Esophagus mucosa (tissue), 1 donor: ENCODE measurements at regions not wholly inside any gene's neighbourhood (a gene's known extent, or its start where the extent isn't known, plus 50 kb on each side); places are given as distances from the start of the nearest gene placed in this dataset.
A peak's percentile ranks its signal among the peaks of the same experiment; 100 is the strongest.

Experiments used
- ATAC-seq: fragments of 200-7000 bp; cut with Tn5 transposase; one replicate; pipeline ENCODE4 v1.9.1; 2020
- donor health status: DM: yes; HTN: yes; CAD: no.

DNA sequence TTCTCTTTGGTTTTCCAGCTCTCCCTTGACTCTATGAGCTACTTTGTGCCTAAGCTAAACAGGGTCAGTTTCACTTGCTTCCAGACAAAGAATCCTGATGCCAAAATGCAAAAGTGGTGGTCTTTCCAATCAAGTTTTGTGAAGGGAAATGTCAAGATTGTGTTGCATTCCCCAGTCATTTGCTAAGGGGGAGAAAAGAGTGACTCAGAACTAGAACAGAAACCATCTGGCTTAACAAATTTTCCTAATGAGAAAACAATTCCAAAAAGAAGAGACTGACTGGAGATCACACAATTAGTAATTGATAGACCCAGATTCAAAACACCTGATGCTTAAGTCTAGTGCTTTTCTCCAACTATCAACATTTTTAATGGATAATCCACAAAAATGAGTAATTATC, 235.1 kb upstream of the DIO2 start:
- ATAC-seq, result no peak

DNA sequence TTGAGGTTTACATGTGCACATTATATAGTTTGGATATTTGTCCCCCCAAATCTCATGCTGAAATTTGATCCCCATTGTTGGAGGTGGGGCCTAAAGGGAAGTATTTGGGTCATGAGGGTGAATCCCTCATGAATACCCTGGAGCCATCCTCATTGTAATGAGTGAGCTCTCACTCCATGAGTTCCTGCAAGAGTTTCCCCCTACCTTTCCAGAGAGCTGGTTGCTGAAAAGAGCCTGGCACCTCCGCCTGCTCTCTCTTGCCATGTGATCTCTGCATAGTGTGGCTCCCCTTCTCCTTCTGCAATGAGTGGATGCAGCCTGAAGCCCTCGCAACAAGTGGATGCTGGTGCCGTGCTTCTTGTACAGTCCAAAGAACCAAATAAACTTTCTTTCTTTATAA, 234.3 kb upstream of the DIO2 start:
- ATAC-seq, result no peak

GRCh38 chr14:80434574-80435321, 223.4 kb upstream of the DIO2 start:
- peak; percentile 70 for ATAC-seq

DNA sequence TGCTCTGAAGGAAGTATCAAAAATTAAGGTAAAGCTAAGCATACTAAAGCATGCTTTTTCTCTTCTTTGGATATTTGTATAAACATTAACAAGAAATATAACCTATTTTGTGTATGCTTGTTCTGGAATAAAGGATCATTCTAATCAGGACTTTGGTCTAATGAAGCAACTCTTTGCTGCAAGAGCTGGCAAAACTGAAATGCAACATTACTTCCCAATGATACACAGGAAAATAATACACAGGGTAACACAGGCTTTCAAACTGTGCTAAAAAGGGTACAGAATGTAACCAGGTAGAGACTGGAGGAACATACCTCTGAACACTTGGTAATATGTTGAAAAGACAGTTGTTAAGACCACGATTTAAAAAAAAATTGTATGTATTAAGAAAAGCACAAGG, 222.5 kb upstream of the DIO2 start:
- ATAC-seq, result no peak

DNA sequence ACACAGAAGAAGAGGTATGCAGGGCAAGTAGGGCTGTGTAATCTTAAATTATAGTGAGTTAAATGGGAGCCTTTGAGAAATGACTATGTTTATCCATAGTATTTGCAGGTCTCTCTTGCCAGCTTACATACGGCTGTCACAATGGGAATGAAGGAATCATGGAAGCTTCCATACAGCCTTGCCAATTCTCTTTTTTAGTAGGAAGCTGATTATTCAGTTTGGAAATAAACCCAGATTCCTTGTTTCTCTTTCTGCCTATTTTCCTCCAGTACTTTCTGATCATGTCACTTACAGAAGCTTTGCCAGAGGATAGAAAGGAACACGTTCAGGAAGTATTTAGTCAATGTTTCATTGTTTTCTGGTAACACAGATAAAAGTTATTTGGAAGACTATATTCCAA, 217.4 kb upstream of the DIO2 start:
- no peak for ATAC-seq

GRCh38 chr14:80428171-80428570, 216.9 kb upstream of the DIO2 start:
- ATAC-seq, result no peak

DNA sequence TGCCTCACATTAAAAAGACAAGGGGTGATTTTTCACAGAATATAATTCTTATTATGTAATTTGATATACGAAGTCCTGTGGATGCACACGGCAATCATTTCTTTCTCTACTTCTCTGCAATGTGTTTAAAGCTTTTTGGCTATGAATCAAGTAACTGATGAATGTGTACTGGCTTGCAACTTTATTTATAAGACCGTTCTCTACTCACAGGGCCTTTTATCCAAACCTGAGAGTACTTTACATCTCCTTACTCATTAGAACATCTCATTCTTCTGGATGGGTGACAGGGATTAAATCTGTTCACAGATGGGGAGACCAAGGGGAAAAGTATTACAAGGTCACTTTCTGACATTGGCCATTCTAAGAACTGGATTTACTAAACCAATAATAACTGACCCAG, 215.8 kb upstream of the DIO2 start:
- no peak for ATAC-seq

GRCh38 chr14:80426683-80427082, 215.4 kb upstream of the DIO2 start:
- ATAC-seq, result no peak

DNA sequence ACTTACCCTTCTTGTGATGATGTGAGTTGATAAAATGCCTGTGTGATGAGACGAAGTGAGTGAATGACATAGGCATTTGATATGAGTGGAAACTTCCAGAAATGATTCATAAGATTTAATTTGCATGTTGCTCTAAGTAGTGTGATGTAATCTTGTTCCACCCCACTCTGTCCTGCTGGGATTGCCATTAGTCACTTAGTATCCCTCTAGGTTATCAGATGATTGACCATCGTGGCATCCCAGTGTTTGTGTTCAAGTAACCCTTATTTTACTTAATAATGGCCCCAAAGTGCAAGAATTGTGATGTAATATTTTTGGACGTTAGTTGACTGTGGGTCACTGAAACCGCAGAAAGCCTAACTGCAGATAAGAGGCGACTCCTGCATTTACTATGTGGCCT, 214.4 kb upstream of the DIO2 start:
- ATAC-seq, result peak; percentile 52

GRCh38 chr14:80419769-80420168, 208.5 kb upstream of the DIO2 start:
- no peak for ATAC-seq

- peak; percentile 72 for ATAC-seq
These were observed 208.0 kb upstream of the DIO2 start for GRCh38 chr14:80419345-80419744.

DNA sequence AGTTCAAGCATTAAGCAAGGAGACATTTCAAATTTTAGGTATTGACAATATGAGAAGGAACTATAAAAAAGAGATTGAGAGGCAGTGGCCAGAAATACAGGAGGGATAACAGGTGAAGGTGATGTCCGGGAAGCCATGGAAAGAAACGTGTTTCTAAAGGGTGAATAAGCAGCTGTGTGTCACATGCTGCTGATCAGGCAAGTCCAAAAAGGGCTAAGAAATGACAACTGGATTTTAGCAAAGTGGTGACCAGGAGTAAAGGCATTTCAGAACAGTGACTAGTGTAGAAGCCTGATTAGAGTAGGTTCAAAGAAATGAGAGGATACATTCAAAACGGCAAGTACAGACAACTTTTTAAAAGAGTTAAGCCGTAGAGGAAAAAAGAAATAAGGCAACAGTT, 204.3 kb upstream of the DIO2 start:
- no peak for ATAC-seq

DNA sequence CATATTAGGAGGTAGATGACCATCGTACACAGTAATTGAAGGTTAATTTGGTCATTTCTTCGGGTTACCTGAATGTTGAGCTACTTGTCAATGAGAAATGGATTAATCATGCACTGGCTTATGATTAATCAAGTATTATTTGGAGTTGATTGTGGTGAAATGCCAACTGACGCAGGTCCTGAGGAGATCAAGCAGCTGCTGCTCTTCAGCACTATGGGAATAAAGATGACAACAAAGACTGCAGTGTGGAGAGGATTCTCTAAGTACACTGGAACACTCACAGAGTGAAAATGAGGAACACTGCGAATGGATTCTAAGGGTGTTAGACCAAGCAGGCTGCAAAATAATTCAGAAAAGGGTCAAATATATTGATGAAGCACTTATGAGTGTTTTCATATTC, 202.8 kb upstream of the DIO2 start:
- ATAC-seq, result no peak

DNA sequence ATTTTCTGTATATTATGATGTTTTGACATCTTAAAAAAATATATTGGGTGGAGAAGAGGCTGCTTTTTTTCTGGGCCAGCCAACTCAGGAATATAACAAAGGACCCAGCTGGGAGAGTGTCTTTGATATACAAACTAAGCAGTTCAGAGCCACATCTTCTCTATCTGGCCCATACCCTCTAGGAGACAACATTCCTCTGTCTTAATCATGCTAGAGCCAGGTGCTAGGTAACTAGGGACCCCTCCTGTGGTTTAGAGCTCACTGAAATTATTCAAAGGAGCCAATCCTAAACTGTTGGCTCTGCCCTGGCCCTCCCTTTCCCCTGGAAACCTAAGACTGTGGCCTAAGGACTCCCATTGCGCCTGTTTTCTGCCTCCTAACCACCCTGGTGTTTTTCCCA, 193.1 kb upstream of the DIO2 start:
- no peak for ATAC-seq

- peak; percentile 84 for ATAC-seq
These were observed 191.7 kb upstream of the DIO2 start for GRCh38 chr14:80403036-80403435.

DNA sequence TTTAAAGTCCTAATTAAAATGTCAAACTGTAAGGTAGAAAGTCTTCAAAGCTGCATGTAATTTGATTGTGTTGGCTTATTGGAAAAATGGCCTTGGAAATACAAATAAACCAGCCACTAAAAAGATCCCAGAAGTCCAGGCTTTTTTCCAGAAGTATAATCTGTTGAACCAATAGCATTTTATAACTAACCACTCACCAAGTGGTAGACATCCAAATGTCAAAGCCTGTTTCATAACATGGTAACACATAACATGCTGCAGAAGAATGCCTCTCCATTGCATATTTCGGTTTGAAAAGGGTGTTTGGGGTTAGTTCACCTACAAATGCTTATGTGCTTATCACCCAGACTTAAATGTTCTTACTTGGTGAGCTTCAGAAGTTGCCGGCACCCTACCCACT, 183.7 kb upstream of the DIO2 start:
- ATAC-seq, result no peak

- ATAC-seq, result no peak
These were observed 182.5 kb upstream of the DIO2 start for GRCh38 chr14:80393766-80394165.

DNA sequence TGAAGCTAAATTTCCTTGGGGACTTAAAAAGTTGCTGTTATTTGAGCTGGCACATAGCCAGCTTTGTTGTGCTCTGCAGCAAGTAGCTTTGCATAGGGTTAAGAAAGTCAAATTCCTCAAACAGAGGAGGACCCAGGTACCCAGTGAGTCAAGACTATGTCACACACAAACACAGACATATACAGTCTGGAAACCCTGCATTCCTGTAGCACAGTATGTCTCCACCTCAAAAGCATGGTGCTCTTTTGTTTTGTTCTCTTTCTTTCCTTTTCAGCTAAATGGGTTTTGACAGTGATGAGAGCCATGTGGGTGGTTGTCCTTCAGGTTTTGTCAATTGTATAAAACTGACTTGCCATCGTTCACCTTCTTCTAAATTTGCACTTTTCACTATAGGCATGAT, 179.6 kb upstream of the DIO2 start:
- ATAC-seq, result peak; percentile 92

DNA sequence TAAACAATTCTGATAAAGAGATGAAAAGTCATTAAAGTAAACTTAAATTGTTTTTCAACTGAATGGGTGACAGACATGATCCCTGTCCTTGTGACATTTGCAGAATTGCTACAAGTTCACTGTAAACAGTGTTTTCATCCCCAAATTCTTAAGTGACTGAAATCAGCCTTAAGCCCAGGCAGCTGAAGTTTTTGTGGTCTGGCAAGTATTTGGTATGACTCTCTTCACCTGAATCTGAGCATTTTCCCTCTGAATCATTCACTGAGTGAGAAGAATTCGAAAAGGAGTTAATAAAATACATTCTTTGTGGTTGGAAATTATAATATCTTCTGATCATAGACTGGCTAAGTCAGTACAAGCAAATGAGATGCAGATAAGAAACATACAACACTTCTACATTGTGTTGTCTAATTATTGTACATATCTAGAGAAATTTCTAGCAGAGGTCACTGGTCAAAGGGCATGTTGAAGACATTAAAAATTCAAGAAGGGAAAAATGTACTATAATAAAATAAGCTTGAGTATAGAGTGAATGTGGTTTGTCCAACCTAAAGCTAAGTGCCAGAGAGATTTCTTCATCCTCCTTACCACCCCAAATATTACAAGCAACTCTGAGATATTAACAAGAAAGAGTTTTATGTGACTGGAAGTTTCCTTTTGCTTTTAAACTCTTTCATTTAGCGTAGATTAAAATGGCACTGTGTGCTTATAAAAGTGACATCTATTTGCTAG, 177.8 kb upstream of the DIO2 start:
- ATAC-seq, result no peak

DNA sequence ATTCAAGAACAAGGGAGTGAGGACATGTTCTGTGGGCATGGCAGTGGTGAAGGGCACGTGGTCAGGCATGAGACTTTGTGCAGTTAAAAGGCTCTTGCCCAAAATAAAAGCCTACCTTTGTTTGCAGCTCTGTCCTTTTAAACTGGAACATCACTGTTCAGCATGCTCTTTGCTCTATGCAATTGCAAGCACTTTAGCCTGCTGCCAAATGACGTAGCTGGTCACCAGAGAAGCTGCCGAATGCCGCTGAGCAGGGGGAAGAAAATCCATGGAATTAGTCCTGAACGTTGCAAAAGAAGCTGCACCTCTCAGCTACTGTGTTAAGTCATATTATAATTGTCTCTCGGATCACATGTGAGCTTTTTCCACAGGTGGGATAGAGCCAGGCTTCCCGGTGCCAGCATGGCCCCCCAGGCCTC, 176.3 kb upstream of the DIO2 start:
- ATAC-seq, result no peak

DNA sequence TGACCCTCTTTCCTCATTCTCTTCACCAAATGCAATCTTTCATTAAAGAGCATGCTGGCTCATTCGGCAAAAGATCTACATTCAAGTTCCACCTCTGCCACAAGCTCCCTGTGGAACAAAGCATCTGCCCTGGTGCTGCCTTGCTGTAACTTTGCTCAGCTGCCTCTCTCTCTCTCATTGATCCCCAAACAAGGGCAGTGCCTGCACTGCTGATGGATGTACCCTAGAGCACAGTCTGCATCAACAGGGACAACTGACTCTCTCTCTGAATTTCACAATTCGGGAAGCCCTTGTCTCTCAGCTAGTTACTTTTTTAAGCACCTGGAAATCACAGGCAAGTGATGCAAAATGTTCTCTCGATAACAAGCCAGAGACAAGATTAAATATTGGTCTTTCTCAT, 174.0 kb upstream of the DIO2 start:
- ATAC-seq, result no peak

GRCh38 chr14:80383223-80383622, 171.9 kb upstream of the DIO2 start:
- ATAC-seq, result peak; percentile 60

DNA sequence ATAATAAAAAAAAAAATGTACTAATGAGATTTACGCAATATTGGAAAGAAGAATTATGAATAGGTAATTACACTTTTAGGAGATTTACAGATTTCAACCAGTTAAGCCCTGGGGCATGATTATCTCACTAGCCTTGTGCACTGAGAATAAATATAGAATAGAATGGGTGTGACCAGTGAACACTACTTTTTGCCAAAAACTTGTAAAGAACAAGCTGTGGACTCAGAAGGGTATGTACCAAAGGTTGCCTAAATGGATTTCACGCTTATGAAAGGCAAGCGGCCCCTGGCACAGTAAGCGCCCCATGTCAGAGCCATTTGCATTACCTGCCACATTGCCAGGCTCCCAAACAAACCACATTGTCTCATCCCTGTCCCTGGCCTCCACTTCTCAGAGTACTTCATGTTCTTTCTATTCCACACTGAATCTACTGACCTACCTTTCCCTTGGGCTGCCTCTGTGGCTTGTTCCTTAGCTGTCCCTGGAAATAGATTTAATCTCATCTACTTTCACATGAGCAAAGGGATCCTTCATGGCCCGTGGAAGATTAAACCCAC, 170.6 kb upstream of the DIO2 start:
- ATAC-seq, result peak; percentile 69

DNA sequence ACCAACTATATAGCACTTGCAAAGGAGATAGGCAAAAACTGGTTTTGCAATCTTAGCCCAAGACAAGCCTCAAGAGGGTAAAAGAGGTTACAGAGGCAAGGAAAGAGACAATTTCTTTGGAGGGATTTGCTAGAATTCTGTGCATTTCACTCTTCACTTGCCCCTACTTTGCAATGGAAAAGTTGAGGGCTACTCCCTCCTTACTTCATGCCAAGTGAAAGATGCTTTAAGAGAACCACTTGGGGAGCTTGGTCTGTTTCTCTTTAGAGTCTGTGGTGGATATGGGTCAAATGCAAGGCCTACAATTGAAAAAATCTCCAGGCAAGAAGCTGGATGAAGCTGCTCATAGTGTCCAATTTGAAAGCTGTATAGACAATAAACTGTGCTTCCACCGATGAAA, 167.7 kb upstream of the DIO2 start:
- ATAC-seq, result no peak
